Left ventricle myocardium inferior (tissue), 1 donor: ENCODE measurements at regions not wholly inside any gene's neighbourhood (a gene's known extent, or its start where the extent isn't known, plus 50 kb on each side); places are given as distances from the start of the nearest gene placed in this dataset.
A peak's percentile ranks its signal among the peaks of the same experiment; 100 is the strongest.

ENCODE experiments used
- DNase-seq: peaks from one replicate; pipeline ENCODE4 v3.0.0-alpha.2; 2020
- H3K27ac ChIP-seq: fragments of 200-600 bp; replicated peaks from 2 replicates; pipeline ENCODE4 v1.8.0; 2021
- H3K27me3 ChIP-seq: fragments of 200-600 bp; 2 replicates; pipeline ENCODE4 v1.8.0; 2021; ENCODE audit warnings: low read depth
- H3K36me3 ChIP-seq: fragments of 200-600 bp; 2 replicates; pipeline ENCODE4 v1.8.0; 2021
- H3K4me1 ChIP-seq: fragments of 200-600 bp; 2 replicates; pipeline ENCODE4 v1.8.0; 2021
- H3K4me3 ChIP-seq: fragments of 200-600 bp; 2 replicates; pipeline ENCODE4 v1.8.0; 2021; ENCODE audit warnings: mild to moderate bottlenecking, moderate library complexity
- H3K9me3 ChIP-seq: fragments of 200-600 bp; replicated peaks from 2 replicates; pipeline ENCODE4 v1.8.0; 2021
- CTCF ChIP-seq: fragments of 200-600 bp; IDR thresholded peaks from 2 replicates; pipeline ENCODE4 v1.8.0; 2021; ENCODE audit warnings: antibody characterized with exemption, mild to moderate bottlenecking, borderline replicate concordance
- intact Hi-C: fragments of 100-400 bp; cut with micrococcal nuclease; formaldehyde crosslinking; loops from one replicate; pipeline ENCODE4 v1.11.0; 2022
- donor health status: DM: no; HTN: yes; CAD: no; lungs with severe emphysema.

GRCh38 chr9:115747731-115748130 lies 405.9 kb upstream of the PAPPA start:
- intact Hi-C loops = no loop called here
- Histone ChIP-seq H3K4me3 (no peak overlapping the region), H3K4me1 (no peaks in the 10 kb centered on the region), H3K27me3 (no peaks in the 10 kb centered on the region), H3K36me3 (no peaks in the 10 kb centered on the region), H3K9me3 (no peaks in the 10 kb centered on the region), H3K27ac (no peak overlapping the region)
- TF ChIP-seq CTCF = no peak
- no peak for DNase-seq

DNA sequence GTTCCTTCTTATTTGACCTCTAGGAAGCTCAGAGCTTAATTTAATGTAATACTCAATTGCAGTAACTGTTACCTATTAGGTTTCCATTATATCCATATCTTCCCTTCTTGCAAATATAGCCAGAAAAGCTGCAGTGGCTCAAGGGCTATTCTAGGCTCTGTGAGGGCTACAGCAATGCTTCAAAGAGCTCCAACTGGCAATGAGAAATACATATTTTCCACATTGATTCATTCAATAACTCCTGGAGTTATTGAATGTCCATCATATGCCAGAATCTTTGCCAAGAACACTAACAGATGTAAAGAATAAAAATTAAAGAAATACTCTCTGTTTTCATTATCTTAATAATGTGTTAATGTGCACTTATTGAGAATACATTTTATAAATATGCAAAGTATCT lies 396.9 kb upstream of the PAPPA start:
- H3K27me3 ChIP-seq = no peaks in the 10 kb centered on the region
- no peaks in the 10 kb centered on the region for H3K36me3 ChIP-seq
- no peak for DNase-seq
- intact Hi-C loops = no loop called here
- no peak overlapping the region for H3K4me3 ChIP-seq
- no peaks in the 10 kb centered on the region for H3K9me3 ChIP-seq
- no peak for TF ChIP-seq CTCF
- H3K27ac ChIP-seq = no peak overlapping the region
- H3K4me1 ChIP-seq = no peaks in the 10 kb centered on the region

DNA sequence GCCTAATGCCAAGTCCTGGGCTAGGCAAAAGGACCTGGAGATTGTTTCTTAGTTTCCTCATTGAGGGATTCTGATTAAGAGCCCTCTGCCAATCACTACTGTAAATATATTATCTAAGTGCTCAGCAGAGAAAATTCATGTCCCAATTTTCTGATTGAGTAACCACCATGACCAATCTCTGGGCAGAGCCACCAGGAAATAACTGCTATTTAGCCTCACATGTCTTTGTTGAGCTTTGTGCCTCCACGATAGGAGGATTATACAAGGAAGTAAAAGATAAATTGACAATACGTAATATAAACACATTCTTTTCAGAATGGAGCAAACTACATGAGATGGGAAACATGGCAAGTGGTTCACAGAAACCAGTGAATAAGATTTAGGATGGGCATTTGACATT lies 396.1 kb upstream of the PAPPA start:
- no peak for TF ChIP-seq CTCF
- no peaks in the 10 kb centered on the region for H3K4me1 ChIP-seq
- H3K4me3 ChIP-seq = no peak overlapping the region
- H3K36me3 ChIP-seq = no peaks in the 10 kb centered on the region
- H3K27me3 ChIP-seq = no peaks in the 10 kb centered on the region
- DNase-seq = no peak
- H3K27ac ChIP-seq = no peak overlapping the region
- intact Hi-C loops = no loop called here
- no peaks in the 10 kb centered on the region for H3K9me3 ChIP-seq

GRCh38 chr9:115758441-115758840 lies 395.1 kb upstream of the PAPPA start:
- no peaks in the 10 kb centered on the region for H3K4me1 ChIP-seq
- H3K27me3 ChIP-seq = no peaks in the 10 kb centered on the region
- TF ChIP-seq CTCF = no peak
- no peak for DNase-seq
- intact Hi-C loops = no loop called here
- H3K27ac ChIP-seq = no peak overlapping the region
- no peaks in the 10 kb centered on the region for H3K36me3 ChIP-seq
- H3K4me3 ChIP-seq = no peak overlapping the region
- no peaks in the 10 kb centered on the region for H3K9me3 ChIP-seq

DNA sequence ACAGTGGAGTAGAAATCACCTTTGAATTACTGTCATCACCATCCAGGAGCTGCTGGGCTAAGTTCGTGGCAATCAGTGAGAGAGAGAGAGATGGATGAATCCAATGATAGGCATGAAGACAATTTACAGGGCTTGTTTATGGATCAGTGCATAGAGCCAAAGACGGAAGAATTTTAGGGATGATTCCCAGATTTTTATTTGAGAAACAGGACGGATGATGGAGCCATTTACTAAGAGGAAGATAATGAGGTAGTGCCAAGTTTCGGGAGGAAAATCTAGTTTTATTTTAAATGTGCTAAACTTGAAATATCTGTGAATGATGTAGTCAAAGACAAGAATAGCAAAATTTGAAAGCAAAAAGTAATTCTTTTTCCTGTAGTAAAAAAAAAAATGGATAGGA lies 394.2 kb upstream of the PAPPA start:
- H3K27me3 ChIP-seq = no peaks in the 10 kb centered on the region
- TF ChIP-seq CTCF = no peak
- DNase-seq = no peak
- intact Hi-C loops = no loop called here
- H3K9me3 ChIP-seq = no peaks in the 10 kb centered on the region
- H3K36me3 ChIP-seq = no peaks in the 10 kb centered on the region
- H3K4me1 ChIP-seq = no peaks in the 10 kb centered on the region
- H3K27ac ChIP-seq = no peak overlapping the region
- H3K4me3 ChIP-seq = no peak overlapping the region

DNA sequence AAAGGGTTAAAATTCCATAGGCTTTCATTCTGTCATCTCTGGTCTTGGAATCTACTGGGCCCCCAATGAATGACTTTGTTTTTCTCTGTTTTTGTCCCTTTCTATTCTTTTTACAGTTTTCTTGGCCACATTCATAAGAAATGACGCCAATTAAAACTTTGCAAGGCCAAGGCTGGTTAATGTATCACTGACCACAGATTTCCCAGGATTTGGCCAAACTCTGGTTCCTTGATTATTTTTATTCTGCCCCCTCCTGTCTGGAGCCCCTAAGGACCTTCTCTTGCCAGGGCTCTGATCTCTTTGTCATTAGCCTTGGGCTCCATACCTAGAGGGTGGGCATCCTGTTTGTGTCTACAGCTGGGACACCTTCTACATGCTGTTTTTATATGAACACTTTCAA lies 388.9 kb upstream of the PAPPA start:
- Histone ChIP-seq H3K9me3 (peaks cover 3% of the 10 kb centered on the region), H3K4me1 (no peaks in the 10 kb centered on the region), H3K4me3 (no peak overlapping the region), H3K27ac (peak overlapping the region; percentile 22), H3K36me3 (no peaks in the 10 kb centered on the region), H3K27me3 (no peaks in the 10 kb centered on the region)
- DNase-seq = no peak
- TF ChIP-seq CTCF = no peak
- intact Hi-C loops = no loop called here
